GM18508 (cell line): ENCODE measurements at regions not wholly inside any gene's neighbourhood (a gene's known extent, or its start where the extent isn't known, plus 50 kb on each side); places are given as distances from the start of the nearest gene placed in this dataset.

Source experiments
- ATAC-seq: cut with Tn5 transposase; IDR thresholded peaks from one replicate; pipeline ENCODE4 v1.9.1; 2021; ENCODE audit warnings: moderate number of reproducible peaks; ENCODE audit not compliant: insufficient read depth, unreplicated experiment

DNA sequence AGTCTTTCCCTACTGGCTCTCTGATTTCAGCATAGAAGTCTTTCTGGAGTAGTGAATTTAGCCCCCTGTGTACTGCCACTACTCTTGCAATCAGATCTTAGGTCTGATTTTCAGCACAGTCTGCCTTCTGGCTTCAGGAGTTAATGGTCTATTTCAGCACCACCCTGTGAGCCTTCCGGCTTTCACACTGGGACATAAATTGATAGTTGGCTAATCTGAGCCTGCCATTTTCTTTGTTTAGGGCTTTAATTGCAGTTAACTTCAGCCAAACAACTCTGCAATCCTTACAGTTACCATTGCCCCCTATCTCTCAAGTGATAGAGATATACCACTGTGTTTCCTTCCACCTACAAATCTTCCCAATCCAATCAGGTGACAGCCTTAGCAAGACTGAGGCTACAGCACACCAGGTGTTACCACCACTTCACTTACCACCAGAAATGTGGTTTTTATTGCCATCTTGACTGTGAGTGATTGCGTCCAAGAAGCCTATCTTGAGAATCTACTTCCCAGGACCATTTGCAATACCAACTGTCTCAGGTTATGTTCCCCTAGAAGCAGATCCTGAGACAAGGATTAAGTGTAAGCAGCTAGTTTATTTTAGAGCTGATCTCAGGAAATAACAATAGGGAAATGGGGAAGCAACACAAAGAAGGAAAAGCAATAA is 51.9 kb upstream of the NEK6 start:
- ATAC-seq: no peak

DNA sequence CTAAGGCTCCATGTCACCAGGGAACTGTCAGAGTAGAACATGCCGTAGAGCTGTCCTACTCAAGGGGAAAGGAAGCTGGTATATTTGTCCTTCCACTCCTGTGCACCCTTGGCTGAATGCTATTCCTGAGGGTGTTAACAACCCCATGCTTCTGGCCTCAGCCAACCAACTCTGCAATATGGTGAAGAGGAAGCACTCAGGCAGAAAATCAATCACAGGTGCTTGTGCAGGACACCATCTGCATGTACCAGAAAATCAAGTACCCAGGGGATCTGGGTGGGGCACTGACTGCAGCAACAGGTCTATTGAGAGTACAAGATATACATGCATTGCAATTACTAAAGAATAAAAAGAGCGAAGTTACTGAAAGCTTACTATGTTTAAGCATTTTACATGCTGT is 51.4 kb upstream of the NEK6 start:
- no peak for ATAC-seq
